ENCODE measurements at regions not wholly inside any gene's neighbourhood (a gene's known extent, or its start where the extent isn't known, plus 50 kb on each side); places are given as distances from the start of the nearest gene placed in this dataset.

GRCh38 chr5:56540266-56540665 is 275.1 kb upstream of the MAP3K1 start:
- DNase-seq, result no peak

- DNase-seq, result no peak
Observed at GRCh38 chr5:56538580-56538979, 276.8 kb upstream of the MAP3K1 start.

GRCh38 chr5:56535347-56535746 is 280.0 kb upstream of the MAP3K1 start:
- DNase-seq, result no peak

- DNase-seq, result no peak
Observed at GRCh38 chr5:56534102-56534829, 281.1 kb upstream of the MAP3K1 start.

- DNase-seq, result no peak
Observed at GRCh38 chr5:56532466-56532865, 282.9 kb upstream of the MAP3K1 start.

- no peak for DNase-seq
Observed at GRCh38 chr5:56530626-56531138, 284.7 kb upstream of the MAP3K1 start.

- DNase-seq, result no peak
Observed at GRCh38 chr5:56529666-56530430, 285.5 kb upstream of the MAP3K1 start.

- DNase-seq, result no peak
Observed at GRCh38 chr5:56527174-56527573, 288.2 kb upstream of the MAP3K1 start.

- no peak for DNase-seq
Observed at GRCh38 chr5:56525113-56525512, 290.2 kb upstream of the MAP3K1 start.

GRCh38 chr5:56523790-56524575 is 290.9 kb upstream of the ANKRD55 start:
- DNase-seq, result no peak

GRCh38 chr5:56522960-56523359 is 289.8 kb upstream of the ANKRD55 start:
- no peak for DNase-seq

GRCh38 chr5:56522169-56522568 is 289.0 kb upstream of the ANKRD55 start:
- DNase-seq, result no peak

GRCh38 chr5:56520986-56521730 is 288.0 kb upstream of the ANKRD55 start:
- DNase-seq, result no peak

GRCh38 chr5:56518820-56519219 is 285.7 kb upstream of the ANKRD55 start:
- no peak for DNase-seq

GRCh38 chr5:56517011-56517416 is 283.9 kb upstream of the ANKRD55 start:
- peak; percentile 18 for DNase-seq

GRCh38 chr5:56516441-56516840 is 283.3 kb upstream of the ANKRD55 start:
- DNase-seq, result no peak

- no peak for DNase-seq
Observed at GRCh38 chr5:56516035-56516434, 282.9 kb upstream of the ANKRD55 start.

- DNase-seq, result no peak
Observed at GRCh38 chr5:56515011-56515410, 281.9 kb upstream of the ANKRD55 start.

- DNase-seq, result peak; percentile 19
Observed at GRCh38 chr5:56514245-56514644, 281.1 kb upstream of the ANKRD55 start.

- DNase-seq, result no peak
Observed at GRCh38 chr5:56513141-56513540, 280.0 kb upstream of the ANKRD55 start.

GRCh38 chr5:56512313-56512996 is 279.3 kb upstream of the ANKRD55 start:
- no peak for DNase-seq

- DNase-seq, result no peak
Observed at GRCh38 chr5:56511326-56511841, 278.3 kb upstream of the ANKRD55 start.
